HG02973 (cell line): ENCODE measurements at regions not wholly inside any gene's neighbourhood (a gene's known extent, or its start where the extent isn't known, plus 50 kb on each side); places are given as distances from the start of the nearest gene placed in this dataset.

ENCODE experiments used
- ATAC-seq: cut with Tn5 transposase; IDR thresholded peaks from one replicate; pipeline ENCODE4 v1.9.1; 2021; ENCODE audit warnings: moderate library complexity; ENCODE audit not compliant: unreplicated experiment

DNA sequence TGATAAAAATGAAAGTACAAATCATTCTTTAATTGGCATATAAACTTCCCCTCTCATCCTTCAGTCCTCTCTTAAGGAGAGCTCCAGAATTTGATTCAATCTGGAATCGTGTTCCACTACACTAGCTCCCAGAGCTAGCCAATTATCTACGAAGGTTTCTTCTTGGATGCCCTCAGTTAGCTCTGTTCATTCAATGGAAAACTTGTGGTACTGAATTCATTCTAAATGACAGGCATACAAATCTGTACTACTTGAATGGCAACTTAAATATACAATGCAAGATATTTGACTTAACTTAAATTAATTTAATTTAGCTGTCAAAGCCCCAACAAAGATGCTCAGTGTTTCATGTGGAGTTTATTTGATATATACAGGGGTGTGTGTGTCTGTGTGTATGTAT, 1474.2 kb upstream of the CELF4 start:
- no peak for ATAC-seq

DNA sequence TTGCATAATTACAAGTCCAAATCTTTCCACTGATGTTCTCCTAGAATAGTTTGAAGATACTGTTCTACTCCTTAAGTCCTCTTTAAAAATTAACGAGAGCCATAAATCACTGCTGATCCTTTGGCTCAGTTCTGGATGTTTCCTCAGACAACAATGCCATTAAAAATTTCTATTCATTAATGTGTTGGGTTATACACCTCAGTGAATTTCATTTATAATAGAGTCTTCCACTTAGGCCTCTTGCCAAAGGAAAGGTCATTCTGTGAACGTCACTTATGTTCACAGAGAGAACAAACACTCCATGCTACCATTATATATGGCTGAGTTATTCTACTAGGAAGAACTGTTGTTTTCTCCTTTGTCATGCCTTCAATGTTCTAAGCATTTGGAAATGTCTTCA, 1472.3 kb upstream of the CELF4 start:
- ATAC-seq = no peak

DNA sequence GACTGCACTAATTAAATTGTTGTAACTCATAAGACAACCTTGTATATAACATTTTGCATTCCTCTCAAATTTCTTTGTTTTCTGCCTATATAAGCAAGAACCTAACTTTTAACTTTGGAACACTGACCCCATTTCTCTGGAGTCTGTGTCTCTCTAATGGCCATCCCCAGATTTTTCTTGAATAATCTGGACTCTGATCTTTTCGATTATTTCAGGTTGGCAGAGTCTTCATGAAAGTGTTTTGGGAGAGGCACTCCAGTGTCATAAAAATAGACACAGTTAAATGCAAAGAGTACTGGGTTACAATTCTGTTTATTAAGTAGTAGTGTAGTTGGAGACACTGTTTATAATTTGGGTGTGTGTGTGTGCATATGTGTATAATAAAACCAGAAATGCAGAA, 1467.7 kb upstream of the CELF4 start:
- no peak for ATAC-seq

DNA sequence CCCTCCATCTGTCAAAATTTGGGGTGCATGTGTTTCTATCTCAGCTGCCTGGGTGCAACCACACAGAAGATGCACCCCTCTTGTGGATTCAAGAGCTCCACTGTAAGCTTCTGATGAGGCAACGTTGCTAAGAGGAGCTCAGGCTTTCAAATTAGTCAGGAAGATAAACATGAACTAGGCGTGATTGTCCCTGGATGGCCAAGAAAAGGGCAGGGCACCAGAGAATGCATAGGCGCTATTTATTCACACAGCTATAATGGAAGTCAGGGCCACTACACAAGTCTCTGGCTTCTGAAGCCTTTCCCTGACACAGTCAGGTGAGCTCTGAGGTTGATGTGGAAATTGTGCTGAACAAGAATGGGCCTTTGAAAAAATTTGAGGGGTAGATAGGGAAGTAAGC, 1466.0 kb upstream of the CELF4 start:
- ATAC-seq = no peak

DNA sequence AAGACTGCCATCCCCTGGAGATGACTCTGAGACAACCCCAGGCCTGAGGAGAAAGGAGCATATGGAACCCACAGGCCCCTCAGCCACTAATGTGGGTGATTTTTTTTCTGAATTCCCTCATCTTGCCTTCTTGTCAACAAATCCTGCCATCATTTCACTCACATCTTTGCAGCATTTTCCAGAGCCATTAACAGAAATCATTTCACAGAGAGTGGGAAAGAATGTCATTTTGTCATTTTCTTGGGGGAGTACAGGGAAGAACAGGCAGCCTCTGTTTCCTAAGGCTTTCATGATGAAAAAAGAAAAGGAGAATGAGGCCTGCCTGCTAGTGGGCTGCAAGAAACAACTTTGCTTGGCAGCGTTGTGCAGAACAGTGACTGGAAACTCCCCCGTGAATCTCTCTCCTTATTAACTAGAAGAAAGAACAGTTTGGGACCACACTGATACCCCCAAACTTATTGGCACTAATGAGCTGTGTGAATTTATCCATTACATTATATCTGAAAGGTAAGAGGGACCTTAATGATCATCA, 1464.6 kb upstream of the CELF4 start:
- no peak for ATAC-seq

DNA sequence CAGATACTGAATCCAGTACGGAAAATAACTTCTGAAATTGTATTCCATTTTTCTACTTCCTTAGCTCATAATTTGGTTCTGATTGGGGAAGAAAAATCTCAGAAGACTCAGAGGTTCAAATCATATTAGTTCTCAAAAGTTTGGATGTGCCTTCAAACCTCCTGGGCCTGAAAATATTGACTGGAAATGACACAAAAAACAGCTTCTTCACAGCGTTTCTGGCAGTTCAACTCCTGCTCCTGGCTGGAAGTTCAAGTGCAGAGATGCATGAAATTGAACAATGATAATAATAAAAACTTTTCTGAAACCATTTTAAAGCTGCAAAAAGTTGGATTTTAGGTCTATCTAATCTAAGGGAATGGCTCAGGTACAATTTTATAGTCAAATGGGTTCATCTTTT, 1459.9 kb upstream of the CELF4 start:
- ATAC-seq = no peak

DNA sequence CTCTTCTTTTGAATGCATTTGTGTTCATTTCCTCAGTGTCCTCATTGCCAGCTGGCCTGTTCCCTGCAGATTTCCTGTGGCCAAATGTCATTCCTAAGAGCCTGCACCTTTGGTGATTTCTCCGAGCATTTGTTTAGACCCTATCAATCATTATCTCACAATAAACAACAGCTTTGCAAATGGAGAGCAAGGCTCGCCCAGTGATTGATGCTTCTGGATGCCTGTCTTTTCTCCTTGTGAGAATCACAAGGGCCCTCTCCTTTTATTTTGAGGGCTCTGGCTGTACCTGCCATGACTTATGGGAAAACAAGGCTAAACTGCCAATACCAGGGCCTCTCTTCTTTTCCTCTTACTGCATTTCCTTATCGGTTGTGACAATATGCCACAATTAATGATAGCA, 1454.4 kb upstream of the CELF4 start:
- ATAC-seq = no peak

DNA sequence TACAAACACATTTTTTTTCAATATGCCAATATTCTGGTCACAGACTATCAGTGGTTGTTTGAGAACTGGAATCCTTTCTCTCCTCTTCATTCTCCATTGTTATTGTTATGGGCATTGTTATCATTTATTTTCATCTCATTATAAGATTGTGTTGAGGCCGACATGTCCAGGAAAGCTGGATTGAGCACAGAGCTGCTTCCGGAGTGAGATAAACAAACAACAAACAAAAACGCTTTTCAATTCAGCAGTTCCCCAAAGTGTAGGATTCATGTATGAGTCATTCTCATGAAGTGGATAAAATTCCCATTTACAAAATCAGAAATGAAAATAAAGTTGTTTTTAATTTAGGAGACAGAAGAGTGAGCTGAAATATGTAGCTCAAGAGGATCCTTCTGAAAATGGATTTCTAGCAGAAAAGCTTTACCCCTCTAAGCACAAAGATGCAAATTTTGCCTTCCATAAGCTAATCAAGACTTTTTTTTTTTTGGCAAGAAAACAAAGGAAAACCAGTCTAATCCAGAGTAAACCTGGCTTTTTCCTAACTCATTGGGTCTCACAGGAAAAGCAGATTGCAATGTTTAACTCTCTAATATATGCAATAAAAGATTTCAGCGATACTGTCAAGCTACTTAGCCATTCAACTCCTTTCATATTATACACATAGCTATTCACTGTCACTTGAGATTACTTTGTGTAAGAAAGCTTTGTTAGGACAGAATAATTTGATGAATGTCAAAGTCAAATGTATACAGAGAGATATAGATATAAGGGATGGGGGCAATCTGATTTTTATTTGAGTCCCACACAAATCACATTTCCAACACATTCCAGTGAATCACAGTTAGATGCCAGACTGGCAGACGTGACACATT, 1441.7 kb upstream of the CELF4 start:
- ATAC-seq = no peak

DNA sequence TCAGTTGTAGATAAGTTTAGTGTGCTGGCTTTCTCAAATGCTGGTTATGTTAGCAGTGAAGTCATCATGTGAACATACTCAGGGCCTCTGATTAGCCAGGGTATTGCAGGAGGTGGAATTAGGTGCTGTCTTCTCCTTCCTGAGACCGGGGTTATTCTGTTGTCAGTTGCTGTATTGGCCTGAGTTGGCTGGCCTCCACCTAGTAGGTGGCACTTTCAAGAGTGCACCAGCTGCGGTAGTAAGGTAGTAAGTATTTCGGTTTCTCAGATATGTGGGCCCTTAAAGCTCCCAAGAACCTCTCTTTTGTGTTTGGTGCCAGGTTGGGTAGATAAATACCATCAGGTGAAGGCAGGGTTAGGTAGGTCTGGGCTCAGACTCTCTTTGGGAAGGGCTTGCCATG, 1430.5 kb upstream of the CELF4 start:
- no peak for ATAC-seq

DNA sequence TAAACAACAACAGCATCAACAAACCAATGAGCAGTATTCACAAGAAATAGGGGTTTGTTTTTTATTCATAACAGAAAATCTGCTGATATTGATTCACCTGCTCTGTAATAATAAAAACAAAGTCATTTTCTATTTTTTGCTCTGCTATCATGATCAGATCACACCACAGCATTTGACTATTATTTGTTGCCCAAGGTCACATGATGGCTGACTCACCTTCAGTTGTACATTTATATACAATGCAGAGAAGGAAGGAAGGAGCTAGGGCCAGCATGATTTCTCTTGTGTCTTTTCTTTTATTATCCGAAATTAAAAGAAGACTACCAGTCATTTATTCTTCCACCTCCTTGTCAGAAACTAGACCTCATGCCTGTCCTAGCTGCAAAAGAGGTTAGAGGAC, 1427.7 kb upstream of the CELF4 start:
- no peak for ATAC-seq

DNA sequence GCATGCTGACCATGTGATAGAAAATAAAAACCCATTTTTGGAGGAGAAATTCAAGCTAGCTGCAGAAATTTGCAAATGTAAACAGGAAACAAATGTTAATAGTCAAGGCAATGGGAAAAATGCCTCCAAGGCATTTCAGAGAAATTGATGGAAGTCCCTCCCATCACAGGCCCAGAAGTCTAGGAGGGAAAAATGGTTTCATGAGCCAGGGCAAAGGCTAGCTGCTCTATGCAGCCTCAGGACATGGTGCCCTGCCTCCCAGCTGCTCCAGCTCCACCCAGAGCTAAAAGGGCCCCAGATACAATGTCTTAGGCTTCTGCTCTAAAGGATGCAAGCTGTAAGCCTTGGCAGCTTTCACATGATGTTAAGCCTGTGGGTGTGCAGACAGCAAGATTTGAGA, 1419.4 kb upstream of the CELF4 start:
- ATAC-seq = no peak

DNA sequence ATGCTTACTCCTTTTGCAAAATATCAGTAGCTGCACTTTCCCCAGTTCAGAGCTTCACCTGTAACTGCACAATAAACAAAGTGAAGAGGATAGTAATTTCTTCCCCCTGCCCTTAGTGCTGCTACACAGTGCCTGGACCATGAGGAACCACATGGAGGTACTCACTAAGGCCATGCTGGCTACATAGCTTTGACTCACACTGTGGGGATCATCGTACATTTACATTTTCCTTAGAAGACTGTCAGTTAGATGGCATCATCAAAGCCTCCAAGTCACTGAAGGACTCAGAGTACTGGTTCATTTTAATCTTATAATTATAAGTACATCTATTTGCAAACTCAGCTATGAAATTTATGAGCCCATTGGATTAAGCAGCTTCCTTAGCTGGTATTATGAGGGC, 1416.5 kb upstream of the CELF4 start:
- ATAC-seq = no peak

DNA sequence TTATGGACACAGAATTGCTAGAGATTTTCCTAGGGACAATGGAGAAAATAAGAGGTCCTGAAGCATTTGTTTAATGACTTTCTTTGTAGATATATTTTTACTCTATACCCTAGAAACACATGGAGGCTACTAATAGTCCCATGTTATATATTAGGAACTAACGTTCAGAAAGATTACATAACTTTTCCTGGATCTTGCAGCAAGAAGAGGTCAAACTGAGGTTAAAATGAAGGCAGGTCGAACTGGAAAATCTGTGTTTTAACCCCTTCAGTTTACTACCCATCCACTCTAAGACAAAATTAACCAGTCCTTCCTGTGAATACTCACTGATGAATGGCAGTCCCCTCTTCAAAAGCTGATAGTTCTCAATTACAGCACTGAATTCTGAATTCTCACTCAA, 1415.8 kb upstream of the CELF4 start:
- ATAC-seq = no peak

DNA sequence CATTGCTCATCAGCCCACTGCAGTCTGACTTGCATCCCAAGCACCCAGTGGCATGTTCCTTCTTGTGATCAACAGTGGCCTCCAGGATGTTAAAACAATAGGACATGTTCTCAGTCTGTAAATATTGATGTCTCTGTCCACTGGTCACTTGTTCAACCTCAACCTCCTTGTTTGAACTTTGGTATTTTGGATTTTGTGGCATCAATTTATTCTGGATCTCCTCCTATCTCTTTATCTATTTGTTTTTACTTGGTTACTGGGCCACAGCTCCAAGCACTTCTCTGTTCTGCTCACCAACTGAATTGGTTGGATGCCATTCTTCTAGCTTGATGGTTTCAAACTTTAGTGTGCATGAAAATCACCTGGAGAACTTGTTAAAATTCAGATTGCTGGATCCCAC, 1414.8 kb upstream of the CELF4 start:
- ATAC-seq = no peak

DNA sequence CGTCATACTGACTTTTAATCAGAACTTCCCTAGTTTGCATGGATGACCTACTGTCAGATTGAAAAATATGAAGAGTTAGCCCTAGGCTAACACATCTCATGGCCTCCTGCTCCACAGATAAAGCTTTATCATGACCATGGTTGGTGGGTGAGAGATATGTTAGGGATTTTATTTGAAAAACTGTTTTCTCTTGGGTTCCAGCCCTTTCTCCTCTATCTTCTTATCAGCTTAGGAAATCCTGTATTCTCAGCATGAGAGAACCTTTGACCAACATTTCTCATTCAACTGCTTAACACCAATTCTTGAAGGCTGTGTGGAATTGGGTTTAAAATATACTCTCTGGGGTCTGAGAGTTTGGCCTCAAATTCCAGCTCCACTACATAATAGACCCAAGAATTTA, 1407.0 kb upstream of the CELF4 start:
- ATAC-seq = no peak

DNA sequence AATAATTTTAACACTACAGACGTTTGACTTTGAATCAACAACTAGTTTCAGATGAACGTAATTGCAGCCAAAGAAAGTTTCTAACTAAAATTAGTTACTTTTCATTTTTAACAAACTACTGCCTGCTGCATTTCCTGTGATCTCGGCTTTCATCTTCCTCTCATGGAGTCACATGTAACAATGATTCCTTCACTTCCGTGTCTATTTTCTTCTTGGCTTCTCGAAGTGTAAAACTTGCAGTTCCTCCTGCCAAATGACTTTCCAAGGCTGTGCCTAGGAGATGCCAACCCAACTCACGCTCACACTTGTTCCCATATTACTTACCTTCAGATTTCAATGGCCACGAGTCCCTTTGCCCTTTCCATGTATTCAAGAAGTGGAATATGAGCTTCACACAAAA, 1406.3 kb upstream of the CELF4 start:
- ATAC-seq = no peak

DNA sequence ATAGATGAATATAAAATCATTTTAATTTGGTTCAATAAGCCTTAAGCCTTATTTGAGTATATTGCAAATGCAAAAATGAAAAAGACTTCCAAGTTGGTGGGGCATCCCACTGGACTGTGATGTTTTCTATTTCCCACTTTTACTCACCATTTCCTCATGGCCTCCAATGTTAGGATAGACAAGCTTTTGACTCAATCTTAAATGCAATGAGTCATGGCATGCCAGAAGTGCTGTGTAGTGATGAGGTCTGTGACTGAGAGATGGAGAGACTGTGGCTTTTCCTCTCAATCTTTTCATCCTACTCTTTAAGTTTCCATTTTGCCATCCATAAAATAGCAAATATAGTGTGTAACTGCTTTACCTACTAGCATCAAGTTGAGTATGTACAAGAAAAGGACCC, 1401.2 kb upstream of the CELF4 start:
- ATAC-seq = no peak

DNA sequence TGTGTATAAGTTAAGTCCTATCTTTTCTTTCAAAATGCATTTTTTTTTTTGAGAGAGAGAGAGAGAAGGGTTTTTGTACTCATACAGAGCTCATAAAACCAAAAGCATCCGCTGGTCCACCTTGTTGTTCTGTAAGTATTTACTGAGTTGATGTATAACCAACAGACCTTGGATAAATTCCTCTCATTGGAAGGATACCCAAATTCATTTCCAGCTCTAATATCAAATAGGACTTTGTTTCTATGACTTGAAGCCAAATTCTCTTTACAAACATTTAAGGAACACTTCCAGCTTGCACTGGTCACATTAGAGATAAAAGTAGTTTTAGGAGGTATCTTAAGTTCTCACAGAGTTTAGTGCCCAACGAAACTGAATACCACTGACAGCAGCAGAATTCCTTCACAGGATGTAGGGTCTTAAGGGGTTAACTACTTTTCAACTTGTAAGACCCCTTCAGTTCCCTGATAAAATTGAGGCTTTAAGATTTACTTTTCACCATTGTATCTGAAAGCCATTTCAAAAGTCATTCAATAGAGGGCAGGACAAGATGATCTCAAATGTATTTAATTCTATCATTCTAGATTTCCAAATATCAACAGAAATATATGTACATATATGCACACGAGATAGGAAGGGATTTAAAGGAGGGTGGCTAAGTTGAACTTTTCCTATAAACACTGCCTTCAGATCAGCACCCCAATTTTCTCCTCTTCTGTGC, 1398.5 kb upstream of the CELF4 start:
- no peak for ATAC-seq

DNA sequence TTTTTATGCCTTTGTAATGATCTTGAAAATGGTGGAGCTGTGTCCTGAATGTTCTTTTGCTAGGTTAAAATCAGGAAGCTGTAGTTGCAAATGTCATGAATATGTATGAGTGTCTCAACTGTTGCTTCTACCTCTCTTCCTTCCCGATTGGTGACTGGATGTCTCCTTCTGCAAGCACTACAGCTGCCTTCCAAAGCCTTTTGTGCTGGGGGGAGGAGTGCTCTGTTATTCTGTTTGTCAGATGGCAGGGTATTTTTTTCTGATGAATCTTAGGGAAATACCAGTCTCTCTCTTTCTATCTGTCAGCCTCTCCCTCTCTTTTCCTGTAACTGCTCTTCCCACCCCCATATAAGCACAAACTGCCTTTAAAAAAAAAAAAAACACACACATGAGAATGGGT, 1396.3 kb upstream of the CELF4 start:
- ATAC-seq = no peak

DNA sequence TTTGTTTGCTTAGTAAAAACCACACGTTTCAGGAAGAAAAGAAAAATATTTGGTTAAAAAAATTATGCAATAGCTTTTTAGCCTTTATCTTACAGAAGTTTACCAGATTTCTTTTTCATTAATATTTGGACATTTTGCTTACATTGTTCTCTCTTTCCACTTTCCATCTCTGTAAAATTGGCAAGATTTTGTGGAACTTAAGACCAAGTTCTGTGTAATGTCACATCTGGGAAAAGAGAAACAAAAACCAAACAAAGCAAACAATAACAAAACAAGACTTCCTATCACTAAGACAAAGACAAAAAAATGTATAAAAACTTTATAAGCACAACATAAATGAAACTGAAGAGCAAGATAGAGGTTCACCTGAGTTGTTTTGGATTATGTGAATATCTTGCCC, 1392.1 kb upstream of the CELF4 start:
- no peak for ATAC-seq

DNA sequence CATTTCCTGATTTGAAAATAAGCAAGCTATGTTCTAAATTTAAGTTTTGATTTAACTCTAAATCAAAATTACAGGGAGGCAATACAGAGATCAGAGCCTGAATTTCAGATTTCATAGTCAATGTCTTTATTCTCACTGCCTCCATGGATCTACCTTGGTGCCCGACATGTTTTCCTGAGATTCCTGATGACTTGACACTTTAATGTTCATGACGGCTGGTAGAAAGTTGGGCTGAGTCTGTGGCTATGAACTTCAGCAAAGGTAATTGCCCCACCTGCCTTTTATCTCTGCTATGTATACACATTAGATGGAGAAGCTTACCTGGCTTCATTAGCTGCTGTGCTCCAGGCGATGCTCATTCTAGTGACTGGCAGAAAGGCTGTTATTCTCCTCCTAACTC, 1390.5 kb upstream of the CELF4 start:
- ATAC-seq = no peak

DNA sequence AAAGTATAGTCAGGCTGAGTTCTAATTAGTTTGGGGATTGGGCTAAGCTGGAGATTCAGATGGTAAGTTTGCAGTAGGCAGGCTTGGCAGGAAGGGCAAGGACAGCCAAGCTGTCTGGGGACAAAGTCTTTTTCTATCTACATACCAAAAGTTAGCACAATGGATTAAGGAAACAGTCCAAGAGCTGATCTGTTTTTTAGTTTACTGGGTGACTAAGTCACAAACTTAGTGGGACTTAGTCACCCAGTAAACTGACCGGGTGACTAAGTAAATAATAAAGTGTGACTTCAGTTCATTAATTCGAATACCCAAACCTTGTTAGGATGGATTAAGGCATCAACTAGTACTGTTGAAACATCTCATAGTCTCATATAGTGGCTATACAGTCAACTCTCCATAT, 1386.0 kb upstream of the CELF4 start:
- no peak for ATAC-seq
